Stromal cell of bone marrow (primary cell): ENCODE measurements at regions not wholly inside any gene's neighbourhood (a gene's known extent, or its start where the extent isn't known, plus 50 kb on each side); places are given as distances from the start of the nearest gene placed in this dataset.

Experiments
- DNase-seq: peaks from one replicate; pipeline ENCODE4 v3.0.0-alpha.2; 2012; ENCODE audit warnings: low read depth

- DNase-seq, result no peak
Measured at GRCh38 chr10:47077941-47078340, 166.7 kb downstream of the PTPN20 start.

GRCh38 chr10:47078393-47079203, 167.4 kb downstream of the PTPN20 start:
- DNase-seq, result no peak

GRCh38 chr10:47079204-47079580, 168.0 kb downstream of the PTPN20 start:
- no peak for DNase-seq

- no peak for DNase-seq
Measured at GRCh38 chr10:47081264-47081663, 170.0 kb downstream of the PTPN20 start.

DNA sequence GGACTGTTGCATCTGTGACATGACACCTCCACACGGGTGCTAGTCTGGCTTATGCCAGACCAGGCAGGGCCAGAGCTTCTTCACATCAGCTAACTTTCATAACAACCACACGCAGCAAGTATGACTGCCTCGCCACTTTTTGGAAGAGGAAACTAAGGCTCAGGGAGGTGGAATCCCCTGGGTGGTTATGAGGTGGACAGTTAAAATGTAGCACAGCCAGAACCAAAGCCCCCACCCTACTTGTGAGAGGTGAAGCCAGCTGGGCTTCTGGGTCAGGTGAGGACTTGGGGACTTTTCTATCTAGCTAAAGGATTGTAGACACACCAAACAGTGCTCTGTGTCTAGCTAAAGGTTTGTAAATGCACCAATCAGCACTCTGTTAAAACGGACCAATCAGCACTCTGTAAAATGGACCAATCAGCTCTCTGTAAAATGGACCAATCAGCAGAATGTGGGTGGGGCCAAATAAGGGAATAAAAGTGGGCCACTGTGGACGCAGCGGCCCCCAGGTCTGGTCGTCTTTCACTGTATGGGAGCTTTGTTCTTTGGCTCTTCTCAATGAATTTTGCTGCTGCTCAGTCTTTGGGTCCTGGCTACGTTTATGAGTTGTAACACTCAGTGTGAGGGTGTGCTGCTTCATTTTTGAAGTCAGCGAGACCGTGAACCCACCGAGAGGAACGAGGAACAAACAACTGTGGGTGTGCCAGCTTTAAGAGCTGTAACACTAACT, 171.0 kb downstream of the PTPN20 start:
- no peak for DNase-seq

DNA sequence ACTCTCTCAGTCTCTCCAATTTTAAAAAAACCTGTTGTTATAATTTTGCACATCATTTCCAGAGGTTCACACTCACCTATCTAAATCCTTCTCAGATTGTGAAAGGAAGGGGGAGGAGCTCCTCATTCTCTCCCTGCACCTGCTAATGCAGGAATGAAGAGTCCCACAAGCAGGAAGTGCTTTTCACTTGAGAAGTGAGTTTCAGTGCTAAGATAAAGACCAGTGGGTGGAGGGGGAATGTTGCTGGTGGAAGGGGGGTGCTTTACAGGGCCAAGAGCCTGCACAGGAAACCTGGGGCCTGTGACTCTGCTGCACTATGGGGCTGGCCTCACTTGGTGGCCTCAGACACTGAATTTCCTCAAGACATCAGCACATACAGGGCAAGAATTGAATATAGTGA, 176.4 kb downstream of the PTPN20 start:
- DNase-seq, result no peak

DNA sequence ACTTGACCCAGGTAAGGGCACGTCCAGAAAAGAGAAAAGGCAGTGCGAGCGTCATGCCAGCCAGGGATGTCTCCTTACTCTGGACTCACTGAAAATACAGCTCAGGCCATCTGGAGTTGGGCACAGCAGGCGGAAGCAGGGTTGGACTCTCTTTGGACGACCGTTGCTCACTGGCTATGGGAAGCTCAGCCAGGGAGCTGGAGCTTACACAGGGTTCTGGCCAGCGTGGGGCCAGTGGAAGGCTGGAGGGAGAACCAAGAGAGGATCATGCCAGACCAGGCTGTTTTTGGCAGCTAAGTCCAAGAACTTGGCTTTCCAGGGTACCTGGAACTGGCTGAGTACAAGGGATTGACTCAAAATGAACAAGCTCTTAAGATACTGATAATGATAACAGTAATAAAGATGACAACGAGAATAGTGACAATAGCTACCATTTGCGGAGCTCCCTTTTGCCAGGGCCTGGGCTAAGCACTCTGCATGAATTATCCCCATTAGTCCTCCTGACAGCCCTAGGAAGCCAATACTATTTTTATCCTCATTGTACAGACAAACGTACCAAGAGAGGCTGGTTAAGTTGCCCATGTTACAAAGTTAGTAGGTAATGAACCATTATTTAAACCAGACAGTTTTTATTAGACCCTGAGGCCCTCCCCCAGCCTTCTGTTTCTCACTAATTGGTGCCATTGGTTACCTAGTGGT, 177.6 kb downstream of the PTPN20 start:
- no peak for DNase-seq

DNA sequence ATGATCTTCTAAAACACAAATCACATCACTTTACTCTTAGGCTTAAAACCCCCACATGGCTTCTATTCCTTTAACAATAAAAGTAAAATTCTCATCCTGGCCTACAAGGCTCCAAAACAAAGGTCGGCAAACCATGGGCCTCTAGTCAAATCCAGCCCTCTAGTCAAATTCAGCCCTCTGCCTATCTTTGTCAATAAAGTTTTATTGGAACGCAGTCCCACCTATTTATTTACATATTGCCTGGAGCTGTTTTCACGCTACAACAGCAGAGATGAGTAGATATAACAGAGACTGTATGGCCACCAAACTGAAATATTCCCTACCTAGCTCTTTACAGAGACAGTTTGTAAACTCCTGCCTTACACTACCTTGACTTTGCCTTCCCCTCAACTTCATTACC, 178.8 kb downstream of the PTPN20 start:
- no peak for DNase-seq

- DNase-seq, result no peak
Measured at GRCh38 chr10:47090903-47091302, 179.7 kb downstream of the PTPN20 start.

- DNase-seq, result no peak
Measured at GRCh38 chr10:47091421-47091820, 180.2 kb downstream of the PTPN20 start.

DNA sequence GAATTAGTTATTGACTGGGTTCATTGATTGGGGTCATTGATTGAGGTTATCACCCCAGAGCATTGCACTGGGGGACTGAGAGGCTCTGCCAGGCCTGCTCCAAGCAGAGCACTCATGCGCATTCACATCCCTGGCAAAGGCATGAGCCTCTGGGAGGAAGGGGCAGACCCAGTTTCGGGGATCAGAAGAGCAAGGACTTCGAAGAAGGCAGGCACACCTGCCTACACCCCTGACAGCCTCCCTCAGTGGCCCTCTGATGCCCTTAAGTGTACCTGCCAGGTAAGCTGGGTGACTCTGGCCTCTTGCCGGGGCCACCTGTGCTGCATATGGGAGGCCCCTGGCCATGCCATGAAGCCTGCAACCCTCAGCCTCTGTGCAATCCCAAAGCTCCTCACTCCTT, 181.1 kb downstream of the PTPN20 start:
- DNase-seq, result no peak

GRCh38 chr10:47092831-47093230, 181.6 kb downstream of the PTPN20 start:
- DNase-seq, result no peak

GRCh38 chr10:47094126-47094525, 182.9 kb downstream of the PTPN20 start:
- DNase-seq, result no peak

- no peak for DNase-seq
Measured at GRCh38 chr10:47094636-47095035, 183.4 kb downstream of the PTPN20 start.

DNA sequence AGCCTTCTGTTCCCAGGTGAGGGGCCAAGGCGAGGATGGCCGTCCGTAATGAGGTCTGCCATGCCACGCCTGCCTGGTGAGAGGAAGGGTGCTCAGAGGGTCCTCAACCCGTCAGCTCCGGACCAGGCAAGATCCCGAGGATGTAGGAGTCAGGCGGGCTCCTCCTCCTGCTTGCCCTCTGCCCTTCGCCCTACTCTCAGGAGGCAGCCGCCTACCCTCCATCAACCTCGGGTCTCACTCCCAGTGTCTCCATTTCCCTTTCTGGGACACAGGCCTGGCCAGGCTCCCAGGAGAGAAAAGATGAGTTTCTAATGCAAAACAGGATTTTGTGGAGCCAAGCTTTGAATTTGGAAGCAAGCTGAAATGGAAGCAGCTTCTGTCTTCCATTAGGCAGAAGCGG, 184.0 kb downstream of the PTPN20 start:
- DNase-seq, result no peak

DNA sequence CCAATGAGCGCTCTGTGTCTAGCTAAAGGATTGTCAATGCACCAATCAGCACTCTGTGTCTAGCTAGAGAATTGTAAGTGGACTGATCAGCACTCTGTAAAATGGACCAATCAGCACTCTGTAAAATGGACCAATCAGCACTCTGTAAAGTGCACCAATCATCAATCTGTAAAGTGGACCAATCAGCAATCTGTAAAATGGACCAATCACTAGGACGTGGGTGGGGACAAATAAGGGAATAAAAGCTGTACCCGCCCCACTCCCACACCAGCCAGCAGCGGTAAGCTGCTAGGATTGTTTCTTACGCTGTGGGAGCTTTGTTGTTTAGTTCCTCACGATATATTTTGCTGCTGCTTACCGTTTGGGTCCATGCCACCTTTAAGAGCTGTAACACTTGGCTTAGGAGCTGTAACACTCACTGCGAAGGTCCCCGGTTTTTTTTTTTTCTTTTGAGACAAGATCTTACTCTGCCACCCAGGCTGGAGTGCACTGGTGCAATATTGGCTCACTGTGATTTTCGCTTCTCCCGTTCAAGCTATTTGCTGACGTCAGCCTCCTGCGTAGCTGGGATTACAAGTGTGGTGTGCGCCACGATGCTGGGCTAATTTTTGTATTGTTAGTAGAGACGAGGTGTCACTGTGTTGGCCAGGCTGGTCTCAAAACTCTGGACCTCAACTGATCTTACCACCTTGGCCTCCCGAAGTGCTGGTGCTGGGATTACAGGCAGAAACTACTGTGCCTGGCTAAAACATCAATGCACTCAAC, 184.8 kb downstream of the PTPN20 start:
- no peak for DNase-seq

DNA sequence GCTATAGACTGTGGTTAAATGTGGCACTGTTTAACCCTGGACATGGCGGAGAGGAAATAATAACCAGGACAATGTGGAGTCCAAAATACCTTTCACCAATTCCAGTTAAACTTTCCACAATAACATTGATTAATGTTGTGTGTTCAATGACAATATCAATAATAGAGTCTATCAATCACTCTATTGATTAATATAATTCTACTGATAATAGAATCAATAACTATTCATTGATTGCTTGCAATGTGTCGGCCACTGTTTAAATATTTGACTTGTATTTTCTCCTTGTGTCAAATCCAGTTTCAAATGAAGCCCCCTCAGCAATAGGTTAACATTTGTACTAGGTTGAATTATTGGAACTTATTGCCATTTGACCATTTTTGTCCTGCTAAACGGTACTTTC, 187.0 kb downstream of the PTPN20 start:
- no peak for DNase-seq

- no peak for DNase-seq
Measured at GRCh38 chr10:47098964-47099363, 187.7 kb downstream of the PTPN20 start.

- no peak for DNase-seq
Measured at GRCh38 chr10:47099474-47099873, 188.2 kb downstream of the PTPN20 start.

GRCh38 chr10:47101196-47101595, 190.0 kb downstream of the PTPN20 start:
- no peak for DNase-seq

- no peak for DNase-seq
Measured at GRCh38 chr10:47101807-47102206, 190.6 kb downstream of the PTPN20 start.

- no peak for DNase-seq
Measured at GRCh38 chr10:47104151-47104605, 192.9 kb downstream of the PTPN20 start.
